Osteocyte (in vitro differentiated cells): ENCODE measurements at regions not wholly inside any gene's neighbourhood (a gene's known extent, or its start where the extent isn't known, plus 50 kb on each side); places are given as distances from the start of the nearest gene placed in this dataset.

Experiments
- DNase-seq: peaks from one replicate; pipeline ENCODE4 v3.0.0; 2021; ENCODE audit warnings: mixed read lengths; ENCODE audit not compliant: unreplicated experiment; ENCODE audit errors: extremely low spot score
- H3K27ac Mint-ChIP-seq: one replicate; pipeline ENCODE4 v1.8.0; 2021; ENCODE audit warnings: mild to moderate bottlenecking, mixed read lengths; ENCODE audit not compliant: unreplicated experiment
- H3K27me3 Mint-ChIP-seq: one replicate; pipeline ENCODE4 v1.8.0; 2021; ENCODE audit warnings: mixed read lengths; ENCODE audit not compliant: unreplicated experiment
- H3K36me3 Mint-ChIP-seq: one replicate; pipeline ENCODE4 v1.8.0; 2021; ENCODE audit warnings: mixed read lengths; ENCODE audit not compliant: unreplicated experiment
- H3K4me1 Mint-ChIP-seq: one replicate; pipeline ENCODE4 v1.8.0; 2021; ENCODE audit warnings: mixed read lengths; ENCODE audit not compliant: unreplicated experiment
- H3K4me3 Mint-ChIP-seq: one replicate; pipeline ENCODE4 v1.8.0; 2021; ENCODE audit warnings: mild to moderate bottlenecking, moderate library complexity, mixed read lengths; ENCODE audit not compliant: unreplicated experiment
- H3K9me3 Mint-ChIP-seq: one replicate; pipeline ENCODE4 v1.8.0; 2021; ENCODE audit warnings: mixed read lengths; ENCODE audit not compliant: unreplicated experiment
- TF ChIP-seq, protein P1 (sequence below): fragments of 200-600 bp; sonication (generic); IDR thresholded peaks from 2 replicates; pipeline ENCODE4 v1.5.0; 2021; ENCODE audit warnings: antibody characterized with exemption, mild to moderate bottlenecking, moderate library complexity

DNA sequence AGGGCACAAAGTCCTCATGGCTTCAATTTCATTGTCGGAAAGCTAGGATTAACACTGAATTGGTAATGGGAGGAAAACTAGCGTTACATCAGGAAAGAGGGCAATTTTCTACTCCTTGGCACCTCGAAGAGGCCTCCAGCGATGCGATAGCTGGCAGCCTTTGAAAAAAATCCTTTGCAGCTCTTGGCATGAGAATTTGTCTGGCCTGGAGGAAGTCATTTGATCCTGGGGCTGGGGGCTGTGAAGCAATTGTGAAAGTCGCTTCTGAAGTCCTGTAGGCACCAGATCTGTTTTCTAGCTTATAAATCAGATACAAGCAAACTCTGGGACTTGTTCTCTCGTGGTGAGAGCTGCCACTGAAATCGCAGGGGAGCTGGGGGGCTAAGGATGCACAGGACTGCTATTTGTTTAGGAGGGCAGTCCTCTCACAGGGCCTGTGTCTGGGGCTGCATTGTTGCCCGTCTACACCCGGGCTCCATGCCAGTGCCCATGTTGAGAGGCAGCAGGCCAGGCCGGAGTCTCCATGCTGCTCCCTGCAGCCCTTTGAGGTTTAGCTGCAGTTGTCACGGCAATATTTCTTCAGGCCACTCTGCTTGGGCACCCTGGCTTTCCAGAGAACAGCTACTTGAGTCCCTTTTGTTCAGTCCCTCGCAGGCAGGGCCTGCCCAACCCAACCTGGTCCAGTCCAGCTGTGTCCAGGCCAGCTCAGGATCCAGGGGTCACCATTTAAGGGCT lies 206.8 kb upstream of the LYZL1 start:
- H3K27ac Mint-ChIP-seq, result no peak overlapping the region
- TF ChIP-seq, protein P1, sequence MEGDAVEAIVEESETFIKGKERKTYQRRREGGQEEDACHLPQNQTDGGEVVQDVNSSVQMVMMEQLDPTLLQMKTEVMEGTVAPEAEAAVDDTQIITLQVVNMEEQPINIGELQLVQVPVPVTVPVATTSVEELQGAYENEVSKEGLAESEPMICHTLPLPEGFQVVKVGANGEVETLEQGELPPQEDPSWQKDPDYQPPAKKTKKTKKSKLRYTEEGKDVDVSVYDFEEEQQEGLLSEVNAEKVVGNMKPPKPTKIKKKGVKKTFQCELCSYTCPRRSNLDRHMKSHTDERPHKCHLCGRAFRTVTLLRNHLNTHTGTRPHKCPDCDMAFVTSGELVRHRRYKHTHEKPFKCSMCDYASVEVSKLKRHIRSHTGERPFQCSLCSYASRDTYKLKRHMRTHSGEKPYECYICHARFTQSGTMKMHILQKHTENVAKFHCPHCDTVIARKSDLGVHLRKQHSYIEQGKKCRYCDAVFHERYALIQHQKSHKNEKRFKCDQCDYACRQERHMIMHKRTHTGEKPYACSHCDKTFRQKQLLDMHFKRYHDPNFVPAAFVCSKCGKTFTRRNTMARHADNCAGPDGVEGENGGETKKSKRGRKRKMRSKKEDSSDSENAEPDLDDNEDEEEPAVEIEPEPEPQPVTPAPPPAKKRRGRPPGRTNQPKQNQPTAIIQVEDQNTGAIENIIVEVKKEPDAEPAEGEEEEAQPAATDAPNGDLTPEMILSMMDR, result no peak
- H3K4me1 Mint-ChIP-seq, result no peaks in the 10 kb centered on the region
- no peak overlapping the region for H3K4me3 Mint-ChIP-seq
- no peak for DNase-seq
- H3K27me3 Mint-ChIP-seq, result no peaks in the 10 kb centered on the region
- no peaks in the 10 kb centered on the region for H3K9me3 Mint-ChIP-seq
- no peaks in the 10 kb centered on the region for H3K36me3 Mint-ChIP-seq

DNA sequence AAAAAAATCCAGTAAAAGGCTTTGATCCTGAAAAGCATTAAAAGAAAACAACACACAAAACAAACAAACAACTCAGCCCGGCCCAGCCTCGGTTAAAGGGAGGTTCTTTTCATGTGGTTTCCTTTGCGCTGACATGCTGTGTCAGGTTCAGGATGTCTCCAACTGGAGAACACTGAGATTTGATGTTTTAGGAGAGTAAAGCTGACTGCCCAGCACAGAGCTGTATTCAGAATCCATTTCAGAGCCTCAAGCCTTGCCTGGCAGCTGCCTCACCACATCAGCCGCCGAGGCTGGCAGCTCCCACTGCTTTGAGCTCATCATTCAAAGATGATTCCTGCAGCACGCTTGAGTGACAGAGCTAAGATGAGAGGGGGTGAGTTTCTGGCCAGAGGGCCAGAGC lies 205.8 kb upstream of the LYZL1 start:
- H3K9me3 Mint-ChIP-seq, result no peaks in the 10 kb centered on the region
- H3K4me1 Mint-ChIP-seq, result no peaks in the 10 kb centered on the region
- DNase-seq, result no peak
- H3K27me3 Mint-ChIP-seq, result no peaks in the 10 kb centered on the region
- H3K36me3 Mint-ChIP-seq, result no peaks in the 10 kb centered on the region
- no peak overlapping the region for H3K27ac Mint-ChIP-seq
- TF ChIP-seq, protein P1, result no peak
- no peak overlapping the region for H3K4me3 Mint-ChIP-seq

DNA sequence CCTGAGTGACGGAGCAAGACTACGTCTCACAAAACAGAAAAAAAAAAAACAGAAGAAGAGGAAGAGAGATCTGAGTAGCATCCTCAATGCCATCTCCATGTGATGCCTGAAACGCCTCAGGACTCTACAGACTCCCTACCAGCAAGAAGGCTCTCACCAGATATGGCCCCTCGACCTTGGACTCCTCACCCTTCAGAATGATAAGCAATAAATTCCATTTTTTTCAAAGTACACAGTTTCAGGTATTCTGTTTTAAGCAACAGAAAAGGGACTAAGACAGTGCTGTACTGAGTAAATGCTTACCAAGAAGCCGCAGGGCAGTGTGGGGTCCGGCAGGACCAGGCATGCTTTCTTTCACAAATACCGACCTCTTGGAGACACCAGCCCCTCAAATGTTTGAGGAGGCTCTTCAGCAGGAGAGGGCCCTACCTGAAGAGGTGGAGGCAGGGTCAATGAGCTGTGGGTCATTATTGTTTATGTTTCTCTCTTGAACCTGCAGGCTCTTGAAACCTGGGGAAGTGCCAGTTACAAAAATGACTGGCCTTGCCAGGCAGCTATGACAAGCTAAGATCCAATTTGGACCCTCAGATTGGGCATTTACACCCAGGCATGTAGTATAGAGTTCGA lies 204.1 kb upstream of the LYZL1 start:
- DNase-seq, result no peak
- no peaks in the 10 kb centered on the region for H3K9me3 Mint-ChIP-seq
- no peak overlapping the region for H3K4me3 Mint-ChIP-seq
- no peaks in the 10 kb centered on the region for H3K4me1 Mint-ChIP-seq
- no peak overlapping the region for H3K27ac Mint-ChIP-seq
- no peaks in the 10 kb centered on the region for H3K27me3 Mint-ChIP-seq
- no peaks in the 10 kb centered on the region for H3K36me3 Mint-ChIP-seq
- TF ChIP-seq, protein P1, result no peak

DNA sequence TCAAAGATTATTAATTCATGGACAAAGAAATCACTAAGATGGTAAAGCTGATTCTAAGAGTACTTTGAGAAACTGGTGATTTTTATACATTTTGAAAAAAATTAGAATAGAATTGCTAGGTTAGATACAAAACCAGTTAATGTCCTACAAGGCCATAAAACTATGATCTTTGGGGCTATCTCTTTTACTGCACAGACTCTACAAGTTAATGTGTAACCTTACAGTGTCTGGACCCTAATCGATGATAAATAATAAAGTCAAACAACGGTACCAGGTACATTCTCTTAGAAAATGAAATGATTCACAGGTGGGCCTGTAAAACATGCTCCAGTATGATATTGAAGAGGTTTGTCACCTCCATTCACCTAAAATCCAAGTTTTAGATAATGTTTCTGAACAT lies 199.8 kb upstream of the LYZL1 start:
- TF ChIP-seq, protein P1, result no peak
- no peak for DNase-seq
- Mint-ChIP-seq H3K27ac (no peak overlapping the region), H3K9me3 (no peaks in the 10 kb centered on the region), H3K4me3 (no peak overlapping the region), H3K36me3 (no peaks in the 10 kb centered on the region), H3K4me1 (no peaks in the 10 kb centered on the region), H3K27me3 (no peaks in the 10 kb centered on the region)

DNA sequence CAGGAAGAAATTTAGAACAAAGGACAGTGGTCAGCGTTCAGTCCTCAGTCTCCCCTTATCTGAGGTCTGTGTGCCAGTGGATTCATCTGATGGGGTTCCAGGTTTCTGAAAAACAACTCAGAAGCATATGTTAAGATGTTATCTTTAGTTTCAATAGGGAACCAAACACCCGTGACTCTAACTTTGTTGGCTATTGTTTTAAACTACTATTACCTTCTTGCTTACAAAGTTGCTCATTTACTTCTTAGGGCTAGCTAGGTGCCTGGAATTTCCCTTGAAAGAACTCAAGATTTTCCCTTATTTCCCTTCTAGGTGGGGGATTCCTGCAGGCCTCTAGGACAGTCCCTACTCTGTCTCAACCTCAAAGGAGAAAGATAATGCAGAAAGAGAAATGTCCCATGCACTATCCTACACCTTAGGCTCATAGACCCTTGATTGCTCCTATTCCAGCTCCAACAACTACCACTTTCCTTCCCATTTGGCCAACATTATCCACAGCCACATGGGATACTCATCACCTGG lies 192.5 kb upstream of the LYZL1 start:
- H3K4me1 Mint-ChIP-seq, result no peaks in the 10 kb centered on the region
- H3K27me3 Mint-ChIP-seq, result peaks cover 8% of the 10 kb centered on the region
- H3K4me3 Mint-ChIP-seq, result no peak overlapping the region
- no peak overlapping the region for H3K27ac Mint-ChIP-seq
- TF ChIP-seq, protein P1, result no peak
- no peaks in the 10 kb centered on the region for H3K9me3 Mint-ChIP-seq
- no peak for DNase-seq
- H3K36me3 Mint-ChIP-seq, result no peaks in the 10 kb centered on the region
